ENCODE measurements at regions not wholly inside any gene's neighbourhood (a gene's known extent, or its start where the extent isn't known, plus 50 kb on each side); places are given as distances from the start of the nearest gene placed in this dataset.

DNA sequence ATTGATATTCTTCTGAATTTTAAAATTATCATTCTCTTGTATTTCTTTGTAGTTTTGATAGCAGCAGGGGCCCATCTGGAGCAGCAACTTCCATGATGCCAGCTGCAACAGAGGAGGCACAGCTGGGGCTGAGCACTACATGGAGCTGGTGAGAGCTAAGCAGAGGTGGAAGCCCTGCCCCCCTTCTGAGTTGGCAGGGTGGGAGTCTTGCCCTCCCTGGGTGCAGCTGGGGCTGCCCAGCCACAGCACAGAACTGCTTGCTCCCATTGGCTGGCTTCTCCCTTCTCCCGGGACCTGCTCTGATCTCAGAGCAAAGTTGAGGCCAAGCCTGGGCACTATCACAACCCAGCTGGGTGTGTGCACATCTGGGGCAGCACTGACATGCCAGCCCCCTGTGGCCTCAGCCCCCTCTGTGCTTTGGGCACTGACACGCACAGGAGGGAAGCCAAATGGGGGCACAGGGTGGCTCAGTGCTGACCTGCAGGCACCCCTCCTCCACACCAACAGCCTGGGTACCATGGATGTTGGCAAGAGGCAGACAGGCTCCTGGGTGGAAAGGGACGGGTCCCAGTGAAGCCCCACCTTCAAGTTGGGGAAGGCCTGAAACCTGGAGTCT is 69.1 kb upstream of the EYA4 start:
- TF ChIP-seq, protein P1, sequence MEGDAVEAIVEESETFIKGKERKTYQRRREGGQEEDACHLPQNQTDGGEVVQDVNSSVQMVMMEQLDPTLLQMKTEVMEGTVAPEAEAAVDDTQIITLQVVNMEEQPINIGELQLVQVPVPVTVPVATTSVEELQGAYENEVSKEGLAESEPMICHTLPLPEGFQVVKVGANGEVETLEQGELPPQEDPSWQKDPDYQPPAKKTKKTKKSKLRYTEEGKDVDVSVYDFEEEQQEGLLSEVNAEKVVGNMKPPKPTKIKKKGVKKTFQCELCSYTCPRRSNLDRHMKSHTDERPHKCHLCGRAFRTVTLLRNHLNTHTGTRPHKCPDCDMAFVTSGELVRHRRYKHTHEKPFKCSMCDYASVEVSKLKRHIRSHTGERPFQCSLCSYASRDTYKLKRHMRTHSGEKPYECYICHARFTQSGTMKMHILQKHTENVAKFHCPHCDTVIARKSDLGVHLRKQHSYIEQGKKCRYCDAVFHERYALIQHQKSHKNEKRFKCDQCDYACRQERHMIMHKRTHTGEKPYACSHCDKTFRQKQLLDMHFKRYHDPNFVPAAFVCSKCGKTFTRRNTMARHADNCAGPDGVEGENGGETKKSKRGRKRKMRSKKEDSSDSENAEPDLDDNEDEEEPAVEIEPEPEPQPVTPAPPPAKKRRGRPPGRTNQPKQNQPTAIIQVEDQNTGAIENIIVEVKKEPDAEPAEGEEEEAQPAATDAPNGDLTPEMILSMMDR (IDR thresholded peaks at IDR 0.05; ENCODE audit: extremely low read depth, insufficient read depth, missing control alignments), result no peak
- DNase-seq (ENCODE audit: low spot score), result no peak
- in situ Hi-C loops (cut with MboI; ENCODE audit: low pct_unique_long_range_greater_than_20kb, low sequenced_read_pairs, unreplicated experiment), result no loop called here

DNA sequence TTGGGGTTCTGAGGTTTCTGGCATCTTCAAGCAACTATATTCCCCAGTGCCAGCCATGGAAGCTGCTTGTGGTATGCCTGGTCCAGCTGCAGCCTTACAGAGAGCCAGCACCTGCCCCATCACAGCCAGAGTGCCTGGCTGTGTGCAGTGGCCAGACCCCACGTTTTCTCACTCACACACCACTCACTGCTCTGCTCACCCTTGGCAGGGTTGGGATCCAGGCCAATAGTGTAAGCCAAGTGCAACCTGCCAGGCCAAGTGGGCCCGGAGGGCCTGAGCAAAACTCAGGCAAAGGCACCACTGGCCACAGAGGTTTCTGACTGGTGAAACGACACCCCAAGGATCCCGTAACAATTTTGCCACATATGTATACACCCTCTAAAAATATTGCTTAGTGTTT is 67.9 kb upstream of the EYA4 start:
- TF ChIP-seq, protein P1 (IDR thresholded peaks at IDR 0.05; ENCODE audit: extremely low read depth, insufficient read depth, missing control alignments), result no peak
- DNase-seq (ENCODE audit: low spot score), result no peak
- in situ Hi-C loops (cut with MboI; ENCODE audit: low pct_unique_long_range_greater_than_20kb, low sequenced_read_pairs, unreplicated experiment), result no loop called here

DNA sequence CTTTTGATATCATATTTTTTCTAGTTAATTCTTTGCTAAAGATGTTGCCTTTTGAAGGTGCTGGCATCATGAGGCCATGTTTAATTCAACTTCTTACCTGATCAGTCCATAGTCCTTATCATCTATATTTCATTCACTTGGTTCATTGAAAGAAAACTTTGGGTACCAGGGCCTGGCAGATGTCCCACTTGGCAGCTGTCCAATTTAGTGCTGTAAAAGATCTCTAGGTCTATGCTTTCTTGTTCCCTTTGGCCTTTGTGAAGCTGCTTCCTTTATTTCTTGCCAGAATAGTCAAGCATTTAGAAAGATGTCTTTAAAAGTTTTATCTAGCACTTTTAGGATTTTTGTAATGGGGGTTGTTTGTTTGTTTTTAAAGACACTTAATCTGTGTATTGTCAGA is 61.7 kb upstream of the EYA4 start:
- no peak for DNase-seq (ENCODE audit: low spot score)
- in situ Hi-C loops (cut with MboI; ENCODE audit: low pct_unique_long_range_greater_than_20kb, low sequenced_read_pairs, unreplicated experiment), result no loop called here
- TF ChIP-seq, protein P1 (IDR thresholded peaks at IDR 0.05; ENCODE audit: extremely low read depth, insufficient read depth, missing control alignments), result no peak

DNA sequence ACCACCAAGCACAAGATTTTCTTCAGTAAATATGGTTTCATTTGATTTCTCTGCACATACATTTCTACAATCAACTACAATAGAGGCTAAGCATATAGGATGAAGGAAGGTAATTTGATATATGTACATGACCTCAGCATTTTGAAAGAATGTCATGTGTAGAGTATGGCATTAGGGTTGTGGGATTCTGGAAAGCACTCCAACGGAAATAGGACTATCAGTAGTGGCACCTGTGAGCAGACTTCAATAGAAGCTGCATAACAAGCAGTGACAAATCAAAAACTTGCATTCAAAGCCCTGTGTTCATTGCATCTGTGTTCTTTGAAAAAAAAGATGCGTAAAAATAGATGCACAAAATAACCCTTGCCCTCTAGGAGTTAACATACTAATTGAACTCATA is 57.5 kb upstream of the EYA4 start:
- TF ChIP-seq, protein P1 (IDR thresholded peaks at IDR 0.05; ENCODE audit: extremely low read depth, insufficient read depth, missing control alignments), result no peak
- no peak for DNase-seq (ENCODE audit: low spot score)
- in situ Hi-C loops (cut with MboI; ENCODE audit: low pct_unique_long_range_greater_than_20kb, low sequenced_read_pairs, unreplicated experiment), result no loop called here

DNA sequence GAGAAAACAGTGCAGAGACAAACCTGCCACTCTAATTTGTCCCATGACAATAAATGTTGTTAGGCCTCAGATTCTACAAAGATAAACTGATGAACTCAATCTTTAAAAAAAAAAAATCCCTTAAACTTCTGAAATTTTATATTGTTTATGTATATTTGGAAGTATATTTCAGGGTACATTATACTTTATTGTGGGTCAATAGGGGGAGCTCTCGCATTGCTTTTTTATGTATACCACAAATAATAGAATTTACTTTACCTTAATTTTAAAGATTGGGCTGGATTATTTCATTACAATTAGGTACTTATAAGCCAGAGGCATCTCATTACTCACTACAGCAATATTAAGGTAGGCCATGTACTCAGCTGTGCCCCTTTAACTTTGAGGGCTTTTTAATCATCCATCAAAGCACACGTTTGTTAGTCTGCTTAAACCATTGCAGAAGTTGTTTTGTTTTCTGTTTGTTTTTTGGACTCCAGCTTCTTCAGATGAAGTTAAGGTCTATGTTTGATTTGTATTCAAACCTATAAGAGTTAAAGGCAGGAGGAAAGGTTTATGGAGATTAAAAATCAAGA is 56.3 kb upstream of the EYA4 start:
- in situ Hi-C loops (cut with MboI; ENCODE audit: low pct_unique_long_range_greater_than_20kb, low sequenced_read_pairs, unreplicated experiment), result no loop called here

DNA sequence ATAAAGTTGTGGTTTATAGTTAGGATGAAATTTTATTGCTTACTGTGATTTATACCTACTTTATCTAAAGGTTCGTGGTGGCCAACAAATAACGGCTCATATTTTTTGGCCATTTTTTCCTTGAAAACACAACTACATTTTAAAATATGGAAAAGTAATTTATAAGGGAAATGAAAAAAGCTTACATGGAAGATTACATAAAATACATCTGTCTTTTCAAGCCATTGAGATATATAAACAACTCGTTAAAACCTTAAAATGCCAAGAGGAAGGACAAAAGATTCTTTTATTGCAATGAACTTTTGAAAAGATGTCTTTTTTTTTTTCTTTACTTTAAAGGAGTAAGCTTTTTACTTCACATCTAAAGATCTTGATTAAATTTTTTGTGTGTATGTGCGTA is 55.4 kb upstream of the EYA4 start:
- TF ChIP-seq, protein P1 (IDR thresholded peaks at IDR 0.05; ENCODE audit: extremely low read depth, insufficient read depth, missing control alignments), result no peak
- in situ Hi-C loops (cut with MboI; ENCODE audit: low pct_unique_long_range_greater_than_20kb, low sequenced_read_pairs, unreplicated experiment), result no loop called here
- no peak for DNase-seq (ENCODE audit: low spot score)

More for the DNA sequence above, 56.3 kb upstream of the EYA4 start:
- TF ChIP-seq, protein P1 (IDR thresholded peaks at IDR 0.05; ENCODE audit: extremely low read depth, insufficient read depth, missing control alignments), result peak; percentile 52
- DNase-seq (ENCODE audit: low spot score), result no peak
